ENCODE measurements at regions not wholly inside any gene's neighbourhood (a gene's known extent, or its start where the extent isn't known, plus 50 kb on each side); places are given as distances from the start of the nearest gene placed in this dataset.

DNA sequence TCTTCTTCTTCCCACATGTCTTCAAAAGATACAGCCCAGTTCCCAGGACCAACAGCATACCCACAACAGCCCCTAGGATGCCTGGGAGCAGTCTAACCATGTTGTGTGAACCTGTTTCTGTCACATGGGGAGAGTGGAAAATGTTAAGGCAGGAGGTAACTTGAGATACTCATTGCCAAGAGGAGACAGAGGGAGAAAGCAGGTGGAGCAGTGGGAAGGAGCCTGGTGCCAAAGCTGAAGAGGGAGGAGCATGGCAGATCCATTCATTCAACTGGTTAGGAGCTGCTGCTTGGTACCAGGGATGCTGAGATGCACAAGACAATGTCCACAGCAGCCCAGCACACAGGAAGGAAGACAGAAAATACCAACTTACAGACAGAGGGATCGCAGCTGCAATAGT is 149.8 kb upstream of the ETV3 start:
- TF ChIP-seq, protein P1, sequence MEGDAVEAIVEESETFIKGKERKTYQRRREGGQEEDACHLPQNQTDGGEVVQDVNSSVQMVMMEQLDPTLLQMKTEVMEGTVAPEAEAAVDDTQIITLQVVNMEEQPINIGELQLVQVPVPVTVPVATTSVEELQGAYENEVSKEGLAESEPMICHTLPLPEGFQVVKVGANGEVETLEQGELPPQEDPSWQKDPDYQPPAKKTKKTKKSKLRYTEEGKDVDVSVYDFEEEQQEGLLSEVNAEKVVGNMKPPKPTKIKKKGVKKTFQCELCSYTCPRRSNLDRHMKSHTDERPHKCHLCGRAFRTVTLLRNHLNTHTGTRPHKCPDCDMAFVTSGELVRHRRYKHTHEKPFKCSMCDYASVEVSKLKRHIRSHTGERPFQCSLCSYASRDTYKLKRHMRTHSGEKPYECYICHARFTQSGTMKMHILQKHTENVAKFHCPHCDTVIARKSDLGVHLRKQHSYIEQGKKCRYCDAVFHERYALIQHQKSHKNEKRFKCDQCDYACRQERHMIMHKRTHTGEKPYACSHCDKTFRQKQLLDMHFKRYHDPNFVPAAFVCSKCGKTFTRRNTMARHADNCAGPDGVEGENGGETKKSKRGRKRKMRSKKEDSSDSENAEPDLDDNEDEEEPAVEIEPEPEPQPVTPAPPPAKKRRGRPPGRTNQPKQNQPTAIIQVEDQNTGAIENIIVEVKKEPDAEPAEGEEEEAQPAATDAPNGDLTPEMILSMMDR (IDR thresholded peaks at IDR 0.05; ENCODE audit: low read depth, low read length, missing control alignments) = no peak
- DNase-seq (ENCODE audit: extremely low read depth, low read depth) = no peak
- no peak overlapping the region for H3K4me3 ChIP-seq (replicated peaks; ENCODE audit: low read depth, low read length)

DNA sequence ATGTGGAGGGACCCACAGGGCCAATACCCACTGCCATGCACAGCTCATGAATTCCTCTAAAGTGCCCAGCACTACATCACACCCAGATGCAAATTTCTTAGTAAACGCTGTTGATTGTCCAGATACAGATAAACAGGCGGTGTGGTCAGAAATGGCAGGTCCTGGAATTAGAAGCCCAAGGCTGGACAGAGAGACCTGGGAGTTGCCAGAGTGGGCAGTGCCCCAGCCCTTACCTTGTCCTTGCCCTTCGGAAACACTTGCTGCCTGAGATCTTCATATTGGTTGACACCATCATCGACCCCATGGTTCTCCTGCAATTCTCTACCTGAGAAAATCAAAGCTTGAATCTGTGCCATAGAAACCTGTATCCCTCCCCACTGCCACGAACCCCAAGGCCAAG is 149.3 kb upstream of the ETV3 start:
- no peak for DNase-seq (ENCODE audit: extremely low read depth, low read depth)

DNA sequence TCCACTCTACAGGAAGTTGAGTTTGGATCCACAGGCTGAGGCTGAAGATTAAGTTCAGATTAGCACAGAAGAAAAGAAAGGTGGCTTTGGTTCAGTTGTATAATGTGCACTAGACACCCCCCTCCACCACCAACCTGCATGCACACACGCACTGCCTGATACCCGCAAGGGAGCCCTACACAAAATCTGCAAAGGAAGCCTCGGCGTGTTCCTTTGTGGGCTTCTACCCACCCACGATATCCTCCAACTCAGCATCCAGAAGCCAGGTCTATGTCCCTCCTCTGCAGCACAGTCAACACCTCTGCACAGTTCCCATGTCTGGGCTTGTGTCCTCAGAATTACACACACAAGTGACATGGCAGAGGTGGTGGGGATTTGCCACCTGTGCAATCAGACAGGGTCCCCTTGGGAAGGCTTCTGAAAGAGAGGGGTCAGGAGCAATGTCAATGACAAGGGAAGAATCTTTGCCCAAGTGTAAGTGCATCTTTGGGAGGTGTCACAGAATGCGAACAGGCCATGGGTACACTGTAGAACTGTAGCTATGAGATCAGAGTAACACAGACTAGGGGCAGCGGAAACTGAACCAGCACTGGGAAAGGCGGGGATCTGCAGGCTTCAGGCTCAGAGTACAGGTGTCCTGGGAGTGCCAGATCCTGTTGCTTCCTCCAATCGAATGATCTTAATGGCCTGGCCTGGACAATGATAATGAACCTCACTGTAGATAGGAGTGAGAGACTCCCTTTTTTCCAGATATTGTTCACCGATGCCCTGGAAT is 148.6 kb upstream of the ETV3 start:
- DNase-seq (ENCODE audit: extremely low read depth, low read depth) = no peak
- TF ChIP-seq, protein P1 (IDR thresholded peaks at IDR 0.05; ENCODE audit: low read depth, low read length, missing control alignments) = no peak
- no peak overlapping the region for H3K4me3 ChIP-seq (replicated peaks; ENCODE audit: low read depth, low read length)

More for the DNA sequence above, 149.3 kb upstream of the ETV3 start:
- no peak overlapping the region for H3K4me3 ChIP-seq (replicated peaks; ENCODE audit: low read depth, low read length)
- TF ChIP-seq, protein P1 (IDR thresholded peaks at IDR 0.05; ENCODE audit: low read depth, low read length, missing control alignments) = no peak

DNA sequence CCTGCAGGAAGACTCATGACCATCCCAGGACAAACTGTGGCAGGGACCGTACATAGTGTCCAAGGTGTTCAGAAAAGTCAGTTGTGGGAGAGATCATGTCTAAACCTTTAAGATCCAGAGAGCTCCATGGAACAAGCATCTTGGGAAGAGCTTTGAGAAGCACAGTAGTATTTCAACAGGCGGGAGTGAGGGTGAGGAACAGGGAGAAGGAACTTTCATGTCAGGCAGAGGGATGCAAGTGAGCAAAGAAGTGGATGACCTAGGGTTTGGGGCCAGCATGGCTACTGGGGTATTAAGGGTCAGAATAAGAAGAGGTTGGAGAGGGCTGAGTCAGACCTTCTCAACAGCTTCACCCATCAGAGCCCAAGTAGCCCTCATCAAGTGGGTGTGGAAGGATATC is 147.9 kb upstream of the ETV3 start:
- no peak for DNase-seq (ENCODE audit: extremely low read depth, low read depth)
- no peak overlapping the region for H3K4me3 ChIP-seq (replicated peaks; ENCODE audit: low read depth, low read length)
- TF ChIP-seq, protein P1 (IDR thresholded peaks at IDR 0.05; ENCODE audit: low read depth, low read length, missing control alignments) = no peak

DNA sequence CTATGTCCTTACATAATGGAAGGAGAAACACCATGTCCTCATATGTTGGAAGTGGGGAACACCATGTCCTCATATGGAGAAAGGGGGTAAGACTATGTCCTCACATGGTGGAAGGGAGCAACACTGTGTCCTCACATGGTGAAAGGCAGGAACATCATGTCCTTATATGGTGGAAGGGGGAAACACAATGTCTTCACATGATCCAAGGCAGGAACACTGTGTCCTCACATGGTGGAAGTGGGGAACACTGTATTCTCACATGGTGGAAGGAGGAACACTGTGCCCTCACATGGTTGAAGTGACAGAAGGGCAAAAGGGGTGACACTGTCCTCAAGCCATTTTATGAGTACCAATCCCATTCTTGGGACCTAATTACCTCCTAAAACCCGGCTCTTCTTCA is 146.3 kb upstream of the ETV3 start:
- TF ChIP-seq, protein P1 (IDR thresholded peaks at IDR 0.05; ENCODE audit: low read depth, low read length, missing control alignments) = no peak
- no peak overlapping the region for H3K4me3 ChIP-seq (replicated peaks; ENCODE audit: low read depth, low read length)
- no peak for DNase-seq (ENCODE audit: extremely low read depth, low read depth)

DNA sequence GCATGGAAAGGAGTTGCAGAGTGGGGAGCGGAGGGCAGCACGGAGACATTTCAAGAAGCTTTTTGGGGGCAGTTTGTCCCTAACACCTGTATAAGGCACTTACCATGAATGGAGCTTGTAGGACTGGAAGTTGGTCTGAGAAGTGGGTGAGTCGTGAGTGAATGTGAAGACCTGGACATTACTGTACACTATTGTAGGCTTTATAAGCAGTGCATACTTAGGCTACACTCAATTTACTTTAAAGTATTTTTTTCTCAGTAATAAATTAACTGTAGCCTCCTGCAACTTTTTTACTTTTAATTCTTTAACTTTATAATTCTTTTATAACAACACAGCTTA is 141.6 kb upstream of the ETV3 start:
- TF ChIP-seq, protein P1 (IDR thresholded peaks at IDR 0.05; ENCODE audit: low read depth, low read length, missing control alignments) = no peak
- H3K4me3 ChIP-seq (replicated peaks; ENCODE audit: low read depth, low read length) = no peak overlapping the region

More for the DNA sequence above, 141.6 kb upstream of the ETV3 start:
- DNase-seq (ENCODE audit: extremely low read depth, low read depth) = no peak
